ENCODE measurements at regions not wholly inside any gene's neighbourhood (a gene's known extent, or its start where the extent isn't known, plus 50 kb on each side); places are given as distances from the start of the nearest gene placed in this dataset.

DNA sequence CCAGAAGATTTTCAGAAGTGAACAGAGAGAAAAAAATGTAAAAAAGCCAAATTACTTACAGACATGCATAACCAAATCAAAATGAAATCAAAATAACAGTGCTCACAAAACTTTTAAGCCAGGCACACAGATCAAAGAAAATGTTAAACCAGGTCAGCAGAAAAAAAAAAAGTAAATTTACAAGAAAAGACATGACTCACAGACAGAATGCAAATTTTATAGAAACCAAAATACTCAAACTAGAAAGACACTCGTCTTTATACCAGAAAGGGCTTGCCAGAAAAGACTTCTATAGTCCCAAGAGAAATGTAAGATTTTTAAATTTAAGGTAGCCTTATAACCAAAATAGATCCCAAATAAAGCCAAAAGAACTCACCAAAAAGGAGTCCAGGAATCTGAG is 86.5 kb upstream of the COG2 start:
- WGBS (ENCODE audit: low lambda C conversion rate): 0% methylated on average over 1 of the region's 1 CpG
- CTCF ChIA-PET: interaction anchor here (1.2 kb wide), 1 partner anchor 11 kb away, joined by 3 read pairs; no protein-coding TSS in a partner anchor
- no peaks in the 10 kb centered on the region for H3K36me3 ChIP-seq (replicated peaks in 1 of 2; ENCODE audit: control insufficient read depth in 1 of 2, insufficient read depth in 2 of 2, low read length in 1 of 2)

More for the DNA sequence above, 86.5 kb upstream of the COG2 start:
- H3K9ac ChIP-seq: no peak overlapping the region
- no peaks in the 10 kb centered on the region for H3K9me2 ChIP-seq
- H3K9me3 ChIP-seq: no peaks in the 10 kb centered on the region; the same call in 1 of the 2 replicates
- no peak for DNase-seq
- H3F3A ChIP-seq (replicated peaks; ENCODE audit: insufficient read depth): no peaks in the 10 kb centered on the region
- H3K4me3 ChIP-seq (ENCODE audit: low read depth in 2 of 2, low read length in 1 of 2): no peak overlapping the region
- H4K20me1 ChIP-seq (ENCODE audit: insufficient read depth): no peaks in the 10 kb centered on the region
- H2AFZ ChIP-seq (ENCODE audit: low read depth): no peak overlapping the region
- no peak overlapping the region for H3K27ac ChIP-seq (ENCODE audit: low read depth in 2 of 2, low read length in 1 of 2)
- H3K27me3 ChIP-seq (ENCODE audit: insufficient read depth): no peaks in the 10 kb centered on the region
- no peak overlapping the region for H3K4me2 ChIP-seq
- no peaks in the 10 kb centered on the region for H3K79me2 ChIP-seq (ENCODE audit: insufficient read depth)
- no peak for TF ChIP-seq POLR2AphosphoS5 (IDR thresholded peaks at IDR 0.05; ENCODE audit: low read depth, low read length)
- no peak for TF ChIP-seq MXI1 (IDR thresholded peaks at IDR 0.05; ENCODE audit: low read depth, low read length)
- no peak for TF ChIP-seq NRF1 (IDR thresholded peaks at IDR 0.05; ENCODE audit: low read depth, low read length)
- TF ChIP-seq JUND (IDR thresholded peaks at IDR 0.05): no peak
- no peak for TF ChIP-seq RXRA (IDR thresholded peaks at IDR 0.05; ENCODE audit: borderline replicate concordance, low read depth)
- TF ChIP-seq EP300 (IDR thresholded peaks at IDR 0.05; ENCODE audit: borderline replicate concordance in 1 of 2, low read depth in 1 of 2, low read length in 1 of 2): no peak
- TF ChIP-seq GABPA (IDR thresholded peaks at IDR 0.05; ENCODE audit: low read depth): no peak
- TF ChIP-seq, protein P1, sequence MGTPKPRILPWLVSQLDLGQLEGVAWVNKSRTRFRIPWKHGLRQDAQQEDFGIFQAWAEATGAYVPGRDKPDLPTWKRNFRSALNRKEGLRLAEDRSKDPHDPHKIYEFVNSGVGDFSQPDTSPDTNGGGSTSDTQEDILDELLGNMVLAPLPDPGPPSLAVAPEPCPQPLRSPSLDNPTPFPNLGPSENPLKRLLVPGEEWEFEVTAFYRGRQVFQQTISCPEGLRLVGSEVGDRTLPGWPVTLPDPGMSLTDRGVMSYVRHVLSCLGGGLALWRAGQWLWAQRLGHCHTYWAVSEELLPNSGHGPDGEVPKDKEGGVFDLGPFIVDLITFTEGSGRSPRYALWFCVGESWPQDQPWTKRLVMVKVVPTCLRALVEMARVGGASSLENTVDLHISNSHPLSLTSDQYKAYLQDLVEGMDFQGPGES (IDR thresholded peaks at IDR 0.05; ENCODE audit: low read depth, low read length): no peak
- TF ChIP-seq, protein P2, sequence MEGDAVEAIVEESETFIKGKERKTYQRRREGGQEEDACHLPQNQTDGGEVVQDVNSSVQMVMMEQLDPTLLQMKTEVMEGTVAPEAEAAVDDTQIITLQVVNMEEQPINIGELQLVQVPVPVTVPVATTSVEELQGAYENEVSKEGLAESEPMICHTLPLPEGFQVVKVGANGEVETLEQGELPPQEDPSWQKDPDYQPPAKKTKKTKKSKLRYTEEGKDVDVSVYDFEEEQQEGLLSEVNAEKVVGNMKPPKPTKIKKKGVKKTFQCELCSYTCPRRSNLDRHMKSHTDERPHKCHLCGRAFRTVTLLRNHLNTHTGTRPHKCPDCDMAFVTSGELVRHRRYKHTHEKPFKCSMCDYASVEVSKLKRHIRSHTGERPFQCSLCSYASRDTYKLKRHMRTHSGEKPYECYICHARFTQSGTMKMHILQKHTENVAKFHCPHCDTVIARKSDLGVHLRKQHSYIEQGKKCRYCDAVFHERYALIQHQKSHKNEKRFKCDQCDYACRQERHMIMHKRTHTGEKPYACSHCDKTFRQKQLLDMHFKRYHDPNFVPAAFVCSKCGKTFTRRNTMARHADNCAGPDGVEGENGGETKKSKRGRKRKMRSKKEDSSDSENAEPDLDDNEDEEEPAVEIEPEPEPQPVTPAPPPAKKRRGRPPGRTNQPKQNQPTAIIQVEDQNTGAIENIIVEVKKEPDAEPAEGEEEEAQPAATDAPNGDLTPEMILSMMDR (IDR thresholded peaks at IDR 0.05): no peak
- no peak for TF ChIP-seq SIN3A (IDR thresholded peaks at IDR 0.05; ENCODE audit: borderline replicate concordance, low read depth, low read length)
- no peak for TF ChIP-seq TEAD4 (IDR thresholded peaks at IDR 0.05; ENCODE audit: borderline replicate concordance, insufficient read depth)
- TF ChIP-seq, protein P3, sequence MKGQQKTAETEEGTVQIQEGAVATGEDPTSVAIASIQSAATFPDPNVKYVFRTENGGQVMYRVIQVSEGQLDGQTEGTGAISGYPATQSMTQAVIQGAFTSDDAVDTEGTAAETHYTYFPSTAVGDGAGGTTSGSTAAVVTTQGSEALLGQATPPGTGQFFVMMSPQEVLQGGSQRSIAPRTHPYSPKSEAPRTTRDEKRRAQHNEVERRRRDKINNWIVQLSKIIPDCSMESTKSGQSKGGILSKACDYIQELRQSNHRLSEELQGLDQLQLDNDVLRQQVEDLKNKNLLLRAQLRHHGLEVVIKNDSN (IDR thresholded peaks at IDR 0.05; ENCODE audit: borderline replicate concordance, low read depth): no peak
- no peak for TF ChIP-seq CHD2 (IDR thresholded peaks at IDR 0.05; ENCODE audit: low read length, partially characterized antibody)
- TF ChIP-seq, protein P4, sequence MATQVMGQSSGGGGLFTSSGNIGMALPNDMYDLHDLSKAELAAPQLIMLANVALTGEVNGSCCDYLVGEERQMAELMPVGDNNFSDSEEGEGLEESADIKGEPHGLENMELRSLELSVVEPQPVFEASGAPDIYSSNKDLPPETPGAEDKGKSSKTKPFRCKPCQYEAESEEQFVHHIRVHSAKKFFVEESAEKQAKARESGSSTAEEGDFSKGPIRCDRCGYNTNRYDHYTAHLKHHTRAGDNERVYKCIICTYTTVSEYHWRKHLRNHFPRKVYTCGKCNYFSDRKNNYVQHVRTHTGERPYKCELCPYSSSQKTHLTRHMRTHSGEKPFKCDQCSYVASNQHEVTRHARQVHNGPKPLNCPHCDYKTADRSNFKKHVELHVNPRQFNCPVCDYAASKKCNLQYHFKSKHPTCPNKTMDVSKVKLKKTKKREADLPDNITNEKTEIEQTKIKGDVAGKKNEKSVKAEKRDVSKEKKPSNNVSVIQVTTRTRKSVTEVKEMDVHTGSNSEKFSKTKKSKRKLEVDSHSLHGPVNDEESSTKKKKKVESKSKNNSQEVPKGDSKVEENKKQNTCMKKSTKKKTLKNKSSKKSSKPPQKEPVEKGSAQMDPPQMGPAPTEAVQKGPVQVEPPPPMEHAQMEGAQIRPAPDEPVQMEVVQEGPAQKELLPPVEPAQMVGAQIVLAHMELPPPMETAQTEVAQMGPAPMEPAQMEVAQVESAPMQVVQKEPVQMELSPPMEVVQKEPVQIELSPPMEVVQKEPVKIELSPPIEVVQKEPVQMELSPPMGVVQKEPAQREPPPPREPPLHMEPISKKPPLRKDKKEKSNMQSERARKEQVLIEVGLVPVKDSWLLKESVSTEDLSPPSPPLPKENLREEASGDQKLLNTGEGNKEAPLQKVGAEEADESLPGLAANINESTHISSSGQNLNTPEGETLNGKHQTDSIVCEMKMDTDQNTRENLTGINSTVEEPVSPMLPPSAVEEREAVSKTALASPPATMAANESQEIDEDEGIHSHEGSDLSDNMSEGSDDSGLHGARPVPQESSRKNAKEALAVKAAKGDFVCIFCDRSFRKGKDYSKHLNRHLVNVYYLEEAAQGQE (IDR thresholded peaks at IDR 0.05; ENCODE audit: low read depth, low read length): no peak
- TF ChIP-seq FOXJ3 (CRISPR knock-in tag; IDR thresholded peaks at IDR 0.05): no peak
- TF ChIP-seq, protein P5, sequence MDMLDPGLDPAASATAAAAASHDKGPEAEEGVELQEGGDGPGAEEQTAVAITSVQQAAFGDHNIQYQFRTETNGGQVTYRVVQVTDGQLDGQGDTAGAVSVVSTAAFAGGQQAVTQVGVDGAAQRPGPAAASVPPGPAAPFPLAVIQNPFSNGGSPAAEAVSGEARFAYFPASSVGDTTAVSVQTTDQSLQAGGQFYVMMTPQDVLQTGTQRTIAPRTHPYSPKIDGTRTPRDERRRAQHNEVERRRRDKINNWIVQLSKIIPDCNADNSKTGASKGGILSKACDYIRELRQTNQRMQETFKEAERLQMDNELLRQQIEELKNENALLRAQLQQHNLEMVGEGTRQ (IDR thresholded peaks at IDR 0.05; ENCODE audit: borderline replicate concordance, low read depth, low read length): no peak
- no peaks in the 10 kb centered on the region for H3K4me1 ChIP-seq (ENCODE audit: control insufficient read depth in 1 of 2, insufficient read depth in 2 of 2, low read depth in 1 of 2, low read length in 1 of 2)
- POLR2A ChIA-PET: no interaction called here
